CD4-positive, alpha-beta T cell treated with Interleukin-2 at 100 ng/mL for 4 hours (primary cell): ENCODE measurements at regions not wholly inside any gene's neighbourhood (a gene's known extent, or its start where the extent isn't known, plus 50 kb on each side); places are given as distances from the start of the nearest gene placed in this dataset.

Experiments used
- DNase-seq: peaks from one replicate; pipeline ENCODE4 v3.0.0-alpha.2; 2020; ENCODE audit warnings: low spot score

DNA sequence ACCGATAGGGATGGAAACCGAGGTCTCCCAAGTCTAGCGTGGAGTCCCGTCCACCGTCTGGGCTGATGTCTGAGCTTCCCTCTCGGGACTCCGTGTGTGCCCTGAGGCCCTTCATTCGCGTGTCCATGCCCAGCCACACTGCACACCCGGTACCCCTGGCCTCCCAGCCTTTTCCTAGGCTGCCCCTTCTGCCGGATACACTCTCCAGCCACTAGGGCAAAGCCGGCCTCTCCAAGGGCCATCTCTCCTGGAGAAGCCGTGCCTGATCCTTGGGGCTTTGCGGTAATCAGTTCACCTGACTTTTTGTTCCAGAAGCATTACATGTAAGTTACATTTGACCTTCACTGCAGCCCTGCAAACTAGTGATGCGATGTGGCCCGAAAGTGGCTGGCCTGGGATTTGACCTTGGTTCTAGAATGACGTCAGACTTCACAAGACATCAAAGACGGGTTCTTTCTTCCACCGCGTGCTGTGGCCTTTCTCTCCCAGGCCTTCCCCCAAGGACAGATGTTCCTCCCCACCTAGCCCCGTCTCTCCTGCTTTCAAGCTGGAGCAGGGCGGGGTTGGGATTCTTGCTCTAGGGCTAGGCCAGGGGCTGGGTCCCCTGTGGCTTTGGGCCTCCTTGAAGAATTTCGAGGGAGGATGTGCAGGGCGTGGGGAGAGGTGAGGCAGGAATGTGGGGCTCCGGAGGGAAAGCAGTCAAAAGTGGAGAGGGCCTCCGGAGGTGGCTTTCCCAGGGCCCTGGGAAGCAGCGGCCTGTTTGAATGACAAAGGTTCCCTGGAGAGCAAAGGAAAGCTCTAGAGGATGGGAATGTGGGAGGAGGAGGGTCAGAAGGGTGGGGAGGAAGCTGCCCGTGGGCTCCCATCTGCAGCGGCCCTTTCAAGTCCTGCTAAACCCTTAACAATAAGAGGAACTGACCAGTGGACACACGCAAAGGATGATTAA, 49.7 kb upstream of the SLC2A1 start:
- DNase-seq = no peak
